ENCODE measurements at regions not wholly inside any gene's neighbourhood (a gene's known extent, or its start where the extent isn't known, plus 50 kb on each side); places are given as distances from the start of the nearest gene placed in this dataset.

GRCh38 chr18:42187611-42188380 lies 232.8 kb downstream of the PIK3C3 start:
- no peak for DNase-seq

DNA sequence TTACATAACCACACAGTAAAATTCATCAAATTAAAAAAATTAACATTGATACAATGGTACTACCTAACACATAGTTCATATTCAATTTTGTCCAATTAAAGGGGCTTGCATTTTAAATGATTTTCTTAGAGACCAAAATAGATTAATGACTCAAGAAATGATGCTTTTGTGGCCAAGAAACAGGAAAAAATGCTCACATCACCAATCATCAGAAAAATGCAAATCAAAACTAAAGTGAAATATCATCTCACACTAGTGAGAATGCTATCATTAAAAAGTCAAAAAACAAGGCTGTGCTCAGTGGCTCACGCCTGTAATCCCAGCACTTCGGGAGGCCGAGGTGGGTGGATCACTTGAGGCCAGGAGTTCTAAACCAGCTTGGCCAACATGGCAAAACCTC lies 235.6 kb downstream of the PIK3C3 start:
- DNase-seq: no peak

GRCh38 chr18:42192251-42193248 lies 237.5 kb downstream of the PIK3C3 start:
- DNase-seq: no peak

DNA sequence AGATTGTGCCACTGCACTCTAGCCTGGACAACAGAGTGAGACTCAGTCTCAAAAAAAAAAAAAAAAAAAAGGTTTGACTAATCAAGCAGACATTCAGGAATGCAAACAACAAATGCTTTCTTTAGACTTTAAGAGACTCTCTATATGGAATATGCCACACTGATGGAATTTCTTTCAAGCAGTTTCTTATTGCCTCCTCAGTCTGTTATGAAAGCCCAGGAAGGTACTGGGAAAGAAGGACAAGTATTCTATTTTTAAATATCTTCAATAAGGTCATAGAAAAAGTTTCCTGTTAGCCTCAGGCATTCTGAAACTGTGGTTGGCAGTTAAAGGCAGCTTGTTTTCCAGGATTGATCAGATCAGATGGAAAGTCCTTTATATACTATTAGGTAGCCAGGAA lies 241.6 kb downstream of the PIK3C3 start:
- DNase-seq: no peak

- no peak for DNase-seq
Measured at GRCh38 chr18:42201137-42201536, 246.1 kb downstream of the PIK3C3 start.

- DNase-seq: no peak
Measured at GRCh38 chr18:42211201-42211600, 256.2 kb downstream of the PIK3C3 start.

- no peak for DNase-seq
Measured at GRCh38 chr18:42222557-42222956, 267.5 kb downstream of the PIK3C3 start.

DNA sequence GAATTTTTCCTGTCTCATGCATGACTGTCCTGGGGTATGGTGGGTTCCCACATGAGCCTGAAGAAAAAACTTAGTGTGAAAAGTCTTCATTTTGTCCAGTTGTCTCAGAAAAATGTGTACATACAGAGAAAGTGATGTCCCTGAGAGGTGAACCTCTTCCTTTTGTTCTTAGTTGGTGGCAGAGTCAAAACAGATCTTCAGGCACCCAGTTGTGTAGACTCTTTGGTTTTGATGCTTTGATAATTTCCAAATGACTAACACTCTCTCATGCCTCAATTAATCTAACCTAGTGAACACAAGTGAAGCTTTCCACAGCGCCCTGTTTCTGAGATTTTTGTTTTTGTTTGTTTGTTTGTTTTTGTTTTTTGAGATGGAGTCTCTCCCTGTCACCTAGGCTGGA lies 273.5 kb downstream of the PIK3C3 start:
- DNase-seq: no peak

- no peak for DNase-seq
Measured at GRCh38 chr18:42229211-42230210, 274.5 kb downstream of the PIK3C3 start.

- no peak for DNase-seq
Measured at GRCh38 chr18:42230636-42231035, 275.6 kb downstream of the PIK3C3 start.

GRCh38 chr18:42231284-42231683 lies 276.2 kb downstream of the PIK3C3 start:
- no peak for DNase-seq

DNA sequence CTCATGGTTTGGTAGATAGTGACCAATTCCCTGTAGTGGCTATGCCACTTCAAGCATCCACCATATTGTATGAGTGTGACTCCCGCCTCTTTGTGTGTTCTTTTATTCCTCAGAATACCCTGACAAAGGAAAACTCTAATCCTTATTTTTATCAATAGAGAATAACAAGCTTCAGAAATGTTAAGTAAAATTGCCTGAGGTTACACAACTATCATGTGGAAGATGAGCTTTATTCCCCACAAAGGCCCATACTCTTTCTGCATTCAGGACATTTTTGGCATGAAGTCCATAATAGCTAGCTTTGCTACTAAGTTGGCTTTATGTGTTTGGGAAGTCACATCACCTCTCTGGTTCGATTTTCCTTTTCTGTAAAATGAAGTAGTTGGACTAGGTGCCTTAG lies 276.8 kb downstream of the PIK3C3 start:
- DNase-seq: no peak

DNA sequence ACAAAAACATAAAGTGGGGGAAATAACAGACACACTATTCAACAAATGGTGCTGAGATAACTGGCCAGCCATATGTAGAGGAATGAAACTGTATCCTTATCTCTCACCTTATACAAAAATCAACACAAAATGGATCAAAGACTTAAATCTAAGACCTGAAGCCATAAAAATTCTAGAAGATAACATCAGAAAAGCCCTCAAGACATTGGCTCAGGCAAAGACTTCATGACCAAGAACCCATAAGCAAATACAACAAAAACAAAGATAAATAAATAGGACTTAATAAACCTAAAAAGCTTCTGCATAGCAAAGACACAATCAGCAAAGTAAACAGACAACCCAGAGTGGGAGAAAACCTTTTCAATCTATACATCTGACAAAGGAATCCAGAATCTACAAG lies 278.9 kb downstream of the PIK3C3 start:
- DNase-seq: no peak

DNA sequence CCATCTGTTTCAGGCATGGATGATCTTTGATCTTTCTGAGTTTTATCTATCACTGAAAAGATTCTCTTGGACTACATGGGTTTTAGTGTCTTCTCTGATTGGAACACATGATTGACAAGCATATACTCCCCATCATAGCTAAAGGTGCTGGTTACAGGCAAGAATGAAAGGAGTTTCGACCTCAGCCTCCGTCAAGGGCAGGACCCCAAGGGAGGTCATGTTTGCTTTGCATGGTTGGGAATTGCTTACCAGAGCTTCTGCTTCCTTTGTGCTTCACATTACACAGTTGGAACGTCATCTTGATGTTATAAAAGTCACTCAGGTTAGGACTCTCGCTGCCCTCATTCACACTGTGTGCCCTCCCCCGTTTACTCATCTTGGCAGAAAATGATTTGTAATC lies 287.7 kb downstream of the PIK3C3 start:
- no peak for DNase-seq

- DNase-seq: no peak
Measured at GRCh38 chr18:42245137-42245536, 290.1 kb downstream of the PIK3C3 start.

GRCh38 chr18:42255908-42256765 lies 301.1 kb downstream of the PIK3C3 start:
- no peak for DNase-seq

DNA sequence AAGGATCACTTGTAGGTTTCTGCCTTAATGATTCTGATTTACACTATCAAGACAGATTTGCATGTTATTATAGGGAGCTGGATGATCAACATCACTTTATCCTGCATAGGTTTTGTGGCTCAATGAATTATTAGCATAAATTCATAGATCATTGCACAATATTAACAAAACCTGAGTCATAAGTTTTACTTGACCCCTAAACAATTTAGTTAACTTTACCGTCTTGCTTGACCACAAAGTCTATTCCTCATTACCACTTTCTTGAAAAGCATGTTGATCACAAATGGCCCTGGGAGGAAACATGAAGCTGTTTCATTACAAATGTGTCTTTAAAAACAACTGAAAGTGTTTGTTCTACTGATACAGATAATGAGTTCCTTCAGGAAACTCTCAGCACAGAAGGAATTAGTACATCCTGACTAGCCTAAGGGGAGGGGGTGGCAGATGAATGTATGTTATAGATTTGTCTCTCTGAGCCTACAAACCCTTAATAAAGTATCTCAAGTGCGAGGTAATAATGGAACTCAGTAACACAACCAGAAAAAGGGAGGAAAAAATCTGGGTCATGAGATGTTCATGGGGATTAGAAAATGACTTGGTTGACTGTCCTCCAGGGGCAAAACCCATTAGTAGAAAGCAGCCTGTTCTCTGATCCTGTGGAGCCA lies 303.4 kb downstream of the PIK3C3 start:
- no peak for DNase-seq

- no peak for DNase-seq
Measured at GRCh38 chr18:42261731-42262130, 306.7 kb downstream of the PIK3C3 start.

- DNase-seq: no peak
Measured at GRCh38 chr18:42264497-42264896, 309.5 kb downstream of the PIK3C3 start.

DNA sequence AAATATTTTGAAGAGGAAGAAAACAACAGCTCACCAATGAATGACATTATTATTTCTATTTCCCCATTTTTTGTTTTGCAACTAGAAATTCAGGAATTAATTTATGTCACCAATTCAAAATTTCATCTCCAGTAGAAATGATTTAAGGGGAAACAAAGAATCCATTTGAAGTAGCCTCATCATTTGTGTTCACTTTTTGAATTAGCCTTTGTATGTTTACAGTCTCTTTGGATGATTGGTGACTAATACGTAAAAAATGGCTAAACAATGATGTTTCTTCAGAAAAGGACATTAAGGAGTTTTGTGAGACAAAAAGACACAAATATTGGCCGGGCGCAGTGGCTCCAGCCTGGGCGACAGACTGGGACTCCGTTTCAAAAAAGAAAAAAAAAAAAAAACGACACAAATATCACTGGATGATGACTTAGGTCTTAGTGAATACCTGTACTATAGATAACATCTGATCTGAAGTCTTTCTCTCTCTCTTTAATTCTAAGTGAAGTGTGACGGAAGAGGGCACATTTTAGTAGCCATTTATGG lies 313.2 kb downstream of the PIK3C3 start:
- no peak for DNase-seq

GRCh38 chr18:42268798-42269197 lies 313.8 kb downstream of the PIK3C3 start:
- no peak for DNase-seq

Data from stimulated activated CD4-positive, alpha-beta T cell treated with anti-CD3 and anti-CD28 coated beads, Interleukin-2, amount 100 ng/mL, for 48 hours (primary cell).